ENCODE measurements at regions not wholly inside any gene's neighbourhood (a gene's known extent, or its start where the extent isn't known, plus 50 kb on each side); places are given as distances from the start of the nearest gene placed in this dataset.
"Not testable (repeated sequence)": the region's sequence is repeated elsewhere in the genome, so short reads cannot be mapped to it uniquely, and the experiment has no call there.

- H3K4me1 Mint-ChIP-seq (ENCODE audit: unreplicated experiment), result no peaks in the 10 kb centered on the region
- no peak for TF ChIP-seq CTCF (IDR thresholded peaks at IDR 0.05)
- H3K4me3 Mint-ChIP-seq (ENCODE audit: unreplicated experiment), result no peak overlapping the region
- no peak for DNase-seq (ENCODE audit: extremely low spot score, unreplicated experiment)
- no peaks in the 10 kb centered on the region for H3K36me3 Mint-ChIP-seq (ENCODE audit: unreplicated experiment)
- no peaks in the 10 kb centered on the region for H3K27me3 Mint-ChIP-seq (ENCODE audit: unreplicated experiment)
- no peak overlapping the region for H3K27ac Mint-ChIP-seq (ENCODE audit: unreplicated experiment)
- H3K9me3 Mint-ChIP-seq (ENCODE audit: unreplicated experiment), result peaks cover 19% of the 10 kb centered on the region
Observed at GRCh38 chr17:53765609-53766008, 57.1 kb upstream of the KIF2B start.

DNA sequence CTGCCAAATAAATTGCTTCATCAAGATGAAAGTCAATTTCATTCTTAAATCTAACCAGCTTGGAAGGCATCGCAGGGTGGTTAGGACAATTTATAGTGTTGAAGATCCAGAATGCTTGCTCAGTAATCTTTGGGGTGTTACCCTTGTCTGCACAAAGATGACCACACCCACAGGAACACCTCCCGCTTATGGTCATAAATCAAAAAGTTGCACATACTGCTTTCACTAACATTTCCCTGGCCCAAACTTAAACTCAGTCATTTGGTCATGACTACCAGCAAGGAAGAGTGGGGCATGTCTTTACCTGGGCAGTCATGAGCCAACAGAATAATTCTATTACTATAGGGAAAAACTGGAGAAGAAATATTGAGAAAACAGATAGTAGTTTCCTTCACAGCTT, 57.6 kb upstream of the KIF2B start:
- Mint-ChIP-seq H3K27me3 (ENCODE audit: unreplicated experiment) (no peaks in the 10 kb centered on the region), H3K27ac (ENCODE audit: unreplicated experiment) (no peak overlapping the region), H3K9me3 (ENCODE audit: unreplicated experiment) (peaks cover 19% of the 10 kb centered on the region), H3K4me3 (ENCODE audit: unreplicated experiment) (no peak overlapping the region), H3K36me3 (ENCODE audit: unreplicated experiment) (no peaks in the 10 kb centered on the region), H3K4me1 (ENCODE audit: unreplicated experiment) (no peaks in the 10 kb centered on the region)
- DNase-seq (ENCODE audit: extremely low spot score, unreplicated experiment), result no peak
- no peak for TF ChIP-seq CTCF (IDR thresholded peaks at IDR 0.05)

DNA sequence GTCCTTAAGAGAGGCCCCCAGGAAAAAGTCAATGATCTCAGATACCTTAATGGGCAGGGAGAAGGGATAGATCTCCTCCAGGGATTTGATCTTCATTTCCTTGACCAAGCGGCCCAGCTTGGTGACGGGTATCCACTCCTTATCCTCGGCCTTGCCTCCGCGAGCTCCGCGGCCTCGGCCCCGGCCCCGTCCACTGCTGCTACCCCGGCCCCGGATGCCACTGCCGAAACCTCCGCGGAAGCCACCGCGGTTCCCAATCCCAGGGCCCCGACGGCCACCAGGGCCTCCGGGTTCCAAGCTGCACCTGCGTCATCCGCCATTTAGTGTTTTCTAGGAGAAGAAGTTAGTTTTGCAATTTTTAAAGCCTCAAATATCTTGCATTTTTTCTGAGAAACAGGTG, 65.2 kb upstream of the KIF2B start:
- Mint-ChIP-seq H3K9me3 (ENCODE audit: unreplicated experiment) (no peaks in the 10 kb centered on the region), H3K4me3 (ENCODE audit: unreplicated experiment) (no peak overlapping the region), H3K36me3 (ENCODE audit: unreplicated experiment) (no peaks in the 10 kb centered on the region), H3K4me1 (ENCODE audit: unreplicated experiment) (no peaks in the 10 kb centered on the region), H3K27ac (ENCODE audit: unreplicated experiment) (no peak overlapping the region), H3K27me3 (ENCODE audit: unreplicated experiment) (no peaks in the 10 kb centered on the region)
- TF ChIP-seq CTCF (IDR thresholded peaks at IDR 0.05), result no peak
- no peak for DNase-seq (ENCODE audit: extremely low spot score, unreplicated experiment)

DNA sequence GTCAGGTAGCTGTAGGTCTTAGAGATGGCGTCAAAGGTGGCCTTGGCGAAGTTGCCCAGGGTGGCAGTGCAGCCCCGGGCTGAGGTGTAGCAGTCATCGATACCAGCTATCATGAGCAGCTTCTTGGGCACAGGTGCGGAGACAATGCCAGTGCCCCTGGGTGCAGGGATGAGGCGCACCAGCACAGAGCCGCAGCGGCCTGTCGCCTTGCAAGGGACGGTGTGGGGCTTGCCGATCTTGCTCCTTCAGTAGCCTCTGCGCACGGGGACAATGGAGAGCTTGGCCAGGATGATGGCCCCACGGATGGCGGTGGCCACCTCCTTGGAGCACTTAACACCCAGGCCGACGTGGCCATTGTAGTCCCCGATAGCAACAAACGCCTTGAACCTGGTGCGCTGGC, 65.6 kb upstream of the KIF2B start:
- H3K36me3 Mint-ChIP-seq (ENCODE audit: unreplicated experiment); H3K9me3 Mint-ChIP-seq (ENCODE audit: unreplicated experiment); H3K4me1 Mint-ChIP-seq (ENCODE audit: unreplicated experiment): not testable (repeated sequence)

DNA sequence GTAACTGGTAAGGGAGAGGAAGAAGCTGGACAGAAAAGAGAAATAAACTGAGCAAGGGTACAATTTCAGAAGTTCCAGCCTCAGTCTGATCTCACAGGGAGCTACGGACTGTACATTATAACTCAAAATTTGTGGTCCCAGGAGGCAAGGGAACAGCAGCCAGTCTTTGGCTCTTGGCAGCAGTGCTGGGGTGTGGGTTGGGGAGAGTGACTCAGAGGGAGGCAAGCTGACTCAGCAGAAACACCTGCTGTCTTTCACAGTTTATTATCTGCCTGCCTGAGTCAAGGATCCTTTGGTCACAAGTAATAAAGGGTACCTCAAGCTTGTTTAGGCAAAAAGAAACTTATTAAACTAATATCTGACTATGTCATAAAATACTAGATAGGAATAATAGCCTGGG, 73.5 kb upstream of the KIF2B start:
- Mint-ChIP-seq H3K9me3 (ENCODE audit: unreplicated experiment) (peaks cover 5% of the 10 kb centered on the region), H3K36me3 (ENCODE audit: unreplicated experiment) (no peaks in the 10 kb centered on the region), H3K27me3 (ENCODE audit: unreplicated experiment) (peaks cover 2% of the 10 kb centered on the region), H3K27ac (ENCODE audit: unreplicated experiment) (no peak overlapping the region), H3K4me1 (ENCODE audit: unreplicated experiment) (no peaks in the 10 kb centered on the region), H3K4me3 (ENCODE audit: unreplicated experiment) (no peak overlapping the region)
- no peak for TF ChIP-seq CTCF (IDR thresholded peaks at IDR 0.05)
- DNase-seq (ENCODE audit: extremely low spot score, unreplicated experiment), result no peak

More for the DNA sequence above, 65.6 kb upstream of the KIF2B start:
- not testable (repeated sequence) for H3K27ac Mint-ChIP-seq (ENCODE audit: unreplicated experiment); DNase-seq (ENCODE audit: extremely low spot score, unreplicated experiment); H3K27me3 Mint-ChIP-seq (ENCODE audit: unreplicated experiment); H3K4me3 Mint-ChIP-seq (ENCODE audit: unreplicated experiment)

DNA sequence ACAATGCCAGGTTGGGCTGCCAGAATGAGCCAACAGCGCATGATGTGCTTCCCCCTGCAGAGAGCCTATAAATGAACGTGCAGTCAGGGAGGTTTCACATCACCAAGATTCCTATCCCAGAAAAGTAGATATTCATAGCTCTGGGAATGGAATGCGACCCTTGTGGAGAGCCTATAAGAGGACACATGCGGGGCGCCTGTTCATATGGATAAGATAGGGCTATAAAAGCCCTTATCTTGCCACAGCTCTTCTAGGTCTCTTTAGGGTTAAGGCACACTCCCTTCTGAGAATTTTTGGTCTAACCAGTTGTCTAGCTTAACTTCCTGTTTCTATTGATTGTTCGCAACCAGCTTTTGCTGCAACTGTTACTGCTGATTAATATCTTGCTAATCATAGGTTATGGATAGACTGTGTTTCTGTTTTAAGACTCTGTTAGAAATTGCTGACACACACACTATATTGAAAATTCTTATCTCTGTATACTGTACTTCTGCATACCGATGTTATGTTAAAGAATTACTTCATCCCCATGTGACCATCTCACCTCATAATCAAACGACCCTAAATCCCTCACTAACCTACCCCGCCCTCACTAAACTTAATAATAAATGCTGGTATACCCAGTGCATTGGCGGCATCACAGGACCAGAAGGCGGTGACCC, 74.4 kb upstream of the KIF2B start:
- not testable (repeated sequence) for H3K4me1 Mint-ChIP-seq (ENCODE audit: unreplicated experiment); H3K4me3 Mint-ChIP-seq (ENCODE audit: unreplicated experiment); H3K9me3 Mint-ChIP-seq (ENCODE audit: unreplicated experiment); H3K27me3 Mint-ChIP-seq (ENCODE audit: unreplicated experiment); H3K27ac Mint-ChIP-seq (ENCODE audit: unreplicated experiment); DNase-seq (ENCODE audit: extremely low spot score, unreplicated experiment); H3K36me3 Mint-ChIP-seq (ENCODE audit: unreplicated experiment)

Data from osteocyte (in vitro differentiated cells).